Skin of body (tissue), 1 donor: ENCODE measurements at regions not wholly inside any gene's neighbourhood (a gene's known extent, or its start where the extent isn't known, plus 50 kb on each side); places are given as distances from the start of the nearest gene placed in this dataset.
A peak's percentile ranks its signal among the peaks of the same experiment; 100 is the strongest.
"Not testable (repeated sequence)": the region's sequence is repeated elsewhere in the genome, so short reads cannot be mapped to it uniquely, and the experiment has no call there.

Source experiments
- DNase-seq: peaks from one replicate; lab custom pipeline; 2025; lab: John Stamatoyannopoulos, UW

DNA sequence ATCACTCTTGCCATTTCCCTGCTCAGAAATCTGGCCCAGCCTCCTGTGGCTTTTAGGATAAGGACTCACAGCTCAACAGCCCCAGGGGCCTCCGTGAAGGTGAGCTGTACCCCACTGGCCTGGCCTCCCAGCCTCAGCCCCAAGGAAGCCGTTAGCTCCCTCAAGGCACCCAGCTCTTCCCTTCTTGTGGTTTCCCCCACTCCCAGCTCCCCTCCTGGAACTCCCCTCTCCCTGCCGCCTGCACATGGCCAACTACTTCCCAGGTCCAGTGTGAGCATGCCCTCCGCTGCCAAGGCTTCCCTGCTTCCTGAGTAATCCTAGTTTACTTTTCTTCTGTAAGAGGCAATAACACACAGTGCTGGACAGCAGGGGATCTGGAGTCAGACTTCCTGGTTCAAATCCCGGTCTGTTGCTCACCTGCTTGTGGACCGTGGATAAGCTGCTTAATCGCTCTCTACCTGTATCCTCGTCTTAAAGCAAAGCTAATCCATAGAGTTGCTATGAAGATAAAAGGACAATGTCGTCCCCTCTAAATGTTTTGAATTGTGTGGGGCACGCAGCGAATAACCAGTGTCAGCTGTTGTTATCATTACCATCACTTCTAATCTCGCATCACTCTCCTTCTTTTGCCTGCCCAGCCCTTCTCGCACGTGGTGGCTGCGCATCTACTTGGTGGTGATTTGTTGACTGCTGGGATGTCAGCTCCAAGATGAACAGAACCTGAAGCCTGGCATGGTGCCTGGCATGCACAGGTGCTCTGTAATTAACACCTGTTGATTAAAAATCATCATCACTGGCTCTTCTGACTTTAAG is 86.6 kb downstream of the C5orf15 start:
- no peak for DNase-seq

DNA sequence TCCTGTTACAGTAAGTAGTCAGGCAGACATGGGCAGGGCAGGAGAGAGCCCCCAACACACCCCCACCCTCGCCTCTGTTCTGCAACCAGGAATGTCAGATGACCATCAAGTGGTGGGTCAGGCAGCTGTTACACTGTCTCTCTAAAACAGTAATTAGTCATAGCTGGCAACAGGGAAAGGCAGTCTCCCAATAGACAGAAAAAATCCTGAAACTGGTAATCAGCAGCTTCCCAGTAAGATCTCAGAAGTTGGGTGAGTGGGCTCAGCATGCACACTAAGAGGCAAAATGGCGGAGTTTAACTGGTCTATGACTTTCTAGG is 90.2 kb downstream of the C5orf15 start:
- no peak for DNase-seq

- no peak for DNase-seq
These were observed 90.8 kb downstream of the C5orf15 start for GRCh38 chr5:133877351-133878235.

DNA sequence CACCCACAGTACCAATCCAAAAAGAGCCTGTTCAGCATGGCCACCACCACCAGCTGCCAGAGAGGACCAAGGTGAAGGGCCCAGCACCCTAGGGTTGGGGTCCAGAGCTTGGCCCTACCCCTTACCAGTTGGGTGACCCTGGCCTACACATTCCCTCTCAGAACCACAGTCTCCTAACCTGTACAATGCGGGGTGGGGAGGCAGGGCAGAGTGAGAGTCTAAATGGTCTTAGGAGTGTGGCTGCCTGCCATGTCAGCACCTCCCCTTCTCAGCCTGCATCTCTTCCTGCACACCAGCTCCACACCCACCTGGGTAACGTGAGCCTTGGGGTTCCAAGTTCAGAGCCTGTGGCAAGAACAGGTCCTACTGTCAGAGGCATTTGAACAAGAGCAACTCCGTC is 92.2 kb downstream of the C5orf15 start:
- DNase-seq, result no peak

DNA sequence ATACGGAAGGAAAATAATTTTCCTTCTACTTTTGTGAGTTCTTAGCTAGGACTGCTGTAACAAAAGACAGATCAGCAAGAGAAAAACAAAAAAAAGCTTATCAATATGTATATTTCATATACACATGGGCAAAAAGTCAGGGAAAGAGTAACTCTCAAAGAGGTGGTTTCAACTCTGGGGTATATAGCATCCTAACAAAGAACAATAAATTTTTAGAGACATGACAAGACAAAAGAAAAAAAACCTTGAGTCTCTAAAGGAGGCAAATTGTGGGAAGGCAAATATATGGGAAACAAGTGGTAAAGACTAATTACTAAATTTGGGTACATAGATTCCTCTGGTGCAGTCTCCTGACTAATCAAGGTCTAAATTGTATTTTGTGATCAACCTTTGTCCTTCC is 93.2 kb downstream of the C5orf15 start:
- DNase-seq, result no peak

GRCh38 chr5:133873449-133873848 is 95.0 kb downstream of the C5orf15 start:
- no peak for DNase-seq

DNA sequence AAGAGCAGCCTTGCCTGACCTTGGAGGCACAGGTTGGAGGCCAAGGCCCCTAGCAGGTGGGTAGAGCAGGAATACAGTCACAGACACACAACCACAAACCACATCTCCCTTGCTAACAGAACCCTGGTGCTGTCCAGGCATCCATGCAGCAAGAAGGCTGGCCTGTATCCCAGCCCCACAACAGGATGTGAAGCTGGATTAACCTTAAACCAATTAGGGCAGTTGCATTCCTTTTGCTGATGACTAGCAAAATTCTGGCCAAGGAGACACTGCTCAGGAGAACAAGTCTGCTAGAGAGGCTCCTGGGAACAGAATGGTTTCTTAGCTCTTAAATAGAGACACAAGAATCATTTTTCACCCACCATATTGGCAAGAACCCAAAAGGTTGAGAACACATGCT is 97.8 kb downstream of the C5orf15 start:
- DNase-seq, result no peak

DNA sequence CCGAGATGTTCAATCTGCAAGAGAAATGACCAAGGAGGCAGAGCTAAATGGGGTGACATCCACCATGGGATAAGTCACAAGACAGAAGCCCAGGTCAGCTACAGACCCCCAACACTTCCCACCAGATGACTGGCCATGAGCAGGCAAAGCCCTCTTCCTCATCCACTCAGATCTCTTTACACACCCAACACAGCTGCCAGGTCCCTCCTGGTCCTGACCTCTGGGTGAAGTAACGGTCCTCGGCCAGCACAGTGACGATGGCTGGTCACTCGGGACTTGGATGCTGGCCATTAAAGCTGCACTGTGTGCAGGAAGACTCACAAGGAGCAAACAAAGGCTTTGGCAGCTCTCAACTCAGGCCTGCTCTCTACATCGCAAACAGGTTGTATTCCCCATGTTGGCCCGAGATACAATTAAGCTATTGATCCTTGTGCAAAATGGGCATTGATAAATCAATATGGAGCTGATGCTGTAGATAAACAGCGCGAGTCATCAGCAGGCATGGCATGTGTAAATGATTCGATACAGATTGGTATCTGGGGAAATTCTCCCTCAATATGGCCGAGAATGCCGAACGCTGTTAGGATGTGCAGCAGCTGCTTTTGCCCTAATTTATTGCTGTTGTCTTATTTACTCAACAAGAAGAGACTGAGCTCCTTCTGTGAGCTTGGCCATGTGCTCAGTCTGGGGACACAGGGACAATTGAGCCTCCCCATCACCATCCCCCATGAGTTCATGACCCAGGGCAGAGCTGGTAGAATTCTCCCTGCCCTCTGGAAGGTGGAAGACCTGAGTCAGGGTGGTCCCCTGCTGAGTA is 98.7 kb downstream of the C5orf15 start:
- DNase-seq, result no peak

- DNase-seq, result peak; percentile 67
These were observed 99.4 kb downstream of the C5orf15 start for GRCh38 chr5:133868946-133869518.

- no peak for DNase-seq
These were observed 100.4 kb downstream of the C5orf15 start for GRCh38 chr5:133867851-133868545.

DNA sequence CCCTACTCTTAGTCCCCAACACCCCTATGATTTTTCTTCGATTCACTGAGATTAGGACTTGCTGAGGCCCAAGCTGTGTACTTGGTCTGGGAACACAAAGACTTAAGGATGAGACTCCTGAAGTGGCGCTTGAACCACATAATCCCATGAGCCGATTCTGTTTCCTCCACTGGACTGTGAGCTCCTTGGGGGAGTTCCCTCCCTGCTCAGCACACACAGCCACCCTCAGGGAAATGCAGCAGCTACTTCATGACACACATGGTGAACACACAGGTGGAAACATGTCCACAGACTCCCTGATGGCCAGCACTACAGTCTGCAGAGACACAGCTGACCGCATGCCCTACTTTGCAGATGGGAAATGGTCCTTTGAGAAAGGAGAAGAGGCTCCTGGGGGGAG is 101.1 kb downstream of the C5orf15 start:
- no peak for DNase-seq

GRCh38 chr5:133866903-133867245 is 101.6 kb downstream of the C5orf15 start:
- no peak for DNase-seq

- DNase-seq, result no peak
These were observed 102.1 kb downstream of the C5orf15 start for GRCh38 chr5:133866160-133866902.

GRCh38 chr5:133865113-133865512 is 103.3 kb downstream of the C5orf15 start:
- peak; percentile 74 for DNase-seq

DNA sequence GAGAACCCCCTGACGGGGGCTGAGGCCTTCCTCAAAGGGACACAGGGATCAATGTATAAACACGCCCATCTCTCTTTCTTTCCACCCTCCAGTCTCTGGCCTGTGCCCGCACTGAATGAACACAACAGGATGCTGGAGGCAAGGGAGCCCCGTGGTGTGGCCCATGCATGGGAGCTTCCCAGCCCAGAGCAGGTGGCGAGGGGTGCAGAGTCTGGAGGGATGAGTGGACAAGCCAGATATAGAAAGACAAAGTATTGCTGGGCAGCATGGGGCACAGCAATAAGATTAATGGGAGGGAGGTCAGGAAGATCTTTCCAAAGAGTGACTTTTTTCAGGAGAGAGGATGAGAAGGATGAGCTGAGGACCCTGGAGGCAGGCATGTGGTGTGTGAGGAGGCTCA is 103.7 kb downstream of the C5orf15 start:
- no peak for DNase-seq

GRCh38 chr5:133863857-133864585 is 104.4 kb downstream of the C5orf15 start:
- no peak for DNase-seq

DNA sequence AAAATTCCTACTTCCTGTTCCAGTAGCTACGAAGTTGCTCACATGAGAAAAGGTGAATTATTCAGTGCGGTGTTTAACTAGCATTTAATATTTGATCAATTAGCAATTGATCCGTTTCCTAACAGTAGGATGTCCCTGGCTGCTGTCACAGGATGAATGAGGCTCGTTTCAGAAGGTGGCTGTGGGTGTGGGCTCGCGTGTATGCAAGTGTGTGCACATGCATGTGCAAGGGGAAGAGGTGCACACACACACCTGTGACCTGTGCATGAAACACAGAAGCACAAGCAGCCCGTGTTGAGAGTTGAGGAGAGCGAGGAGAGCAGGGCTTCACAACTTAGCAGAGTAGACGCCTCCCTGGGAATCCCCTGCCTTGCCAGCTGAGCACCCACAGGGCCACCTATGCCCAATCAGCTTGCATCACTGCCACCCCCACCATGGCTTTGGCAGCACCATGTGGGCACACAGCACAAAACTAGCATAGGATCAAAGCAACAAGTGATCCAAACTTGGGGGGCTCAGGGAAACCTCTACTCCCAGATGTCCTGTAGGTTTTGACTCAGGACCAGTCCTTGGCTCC is 107.2 kb downstream of the C5orf15 start:
- no peak for DNase-seq

DNA sequence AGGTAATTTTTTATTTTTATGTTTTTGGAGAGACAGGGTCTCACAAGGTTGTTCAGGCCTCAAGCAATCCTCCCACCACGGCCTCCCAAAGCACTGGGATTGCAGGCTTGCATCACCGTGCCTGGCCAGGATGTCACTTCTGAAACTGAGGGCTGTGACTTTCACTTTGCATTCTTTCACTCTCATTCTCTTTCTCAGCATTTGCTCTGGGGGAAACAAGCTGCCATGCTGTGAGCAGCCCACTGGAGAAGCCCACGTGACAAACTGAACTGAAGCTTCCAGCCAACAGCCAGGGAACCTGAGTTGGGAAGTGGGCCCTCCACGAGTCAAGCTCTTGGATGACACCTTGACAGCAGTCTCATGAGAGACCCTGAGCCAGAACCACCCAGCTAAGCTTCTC is 109.4 kb downstream of the C5orf15 start:
- DNase-seq, result no peak

DNA sequence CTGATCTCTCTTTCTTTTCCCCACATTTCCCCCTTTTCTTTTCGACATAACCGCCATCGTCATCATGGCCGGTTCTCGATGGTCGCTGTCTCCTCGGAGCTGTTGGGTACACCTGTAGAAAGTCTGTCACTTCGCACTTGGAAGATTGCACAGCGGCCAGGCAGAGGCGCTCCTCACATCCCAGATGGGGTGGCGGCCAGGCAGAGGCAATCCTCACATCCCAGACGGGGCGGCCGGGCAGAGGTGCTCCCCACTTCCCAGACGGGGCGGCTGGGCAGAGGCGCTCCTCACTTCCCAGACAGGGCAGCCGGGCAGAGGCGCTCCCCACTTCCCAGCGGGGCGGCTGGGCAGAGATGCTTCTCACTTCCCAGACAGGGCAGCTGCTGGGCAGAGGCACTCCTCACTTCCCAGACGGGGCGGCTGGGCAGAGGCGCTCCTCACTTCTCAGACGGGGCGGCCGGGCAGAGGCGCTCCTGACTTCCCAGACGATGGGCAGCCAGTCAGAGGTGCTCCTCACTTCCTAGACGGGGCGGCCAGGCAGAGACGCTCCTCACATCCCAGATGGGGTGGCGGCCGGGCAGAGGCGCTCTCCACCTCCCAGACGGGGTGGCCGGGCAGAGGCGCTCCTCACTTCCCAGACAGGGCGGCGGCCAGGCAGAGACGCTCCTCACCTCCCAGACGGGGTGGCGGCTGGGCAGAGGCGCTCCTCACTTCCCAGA is 110.7 kb downstream of the C5orf15 start:
- DNase-seq, result not testable (repeated sequence)
